Gastroesophageal sphincter (tissue), 4 donors: ENCODE measurements at regions not wholly inside any gene's neighbourhood (a gene's known extent, or its start where the extent isn't known, plus 50 kb on each side); places are given as distances from the start of the nearest gene placed in this dataset.

Experiments used
- ATAC-seq: fragments of 150-250 bp; one replicate; pipeline ENCODE4 v1.9.1; 2016; ENCODE audit warnings: mild to moderate bottlenecking, moderate library complexity
- H3K27ac ChIP-seq, 4 donors: fragments of 200-600 bp; sonication (generic) in 3 of 4; 1 replicate in 3 of 4; 2 replicates in 1 of 4; pipeline ENCODE4 v1.5.1; 2016 to 2019
- H3K27me3 ChIP-seq: fragments of 200-600 bp; sonication (generic); one replicate; pipeline ENCODE4 v1.5.1; 2019
- H3K36me3 ChIP-seq, 2 donors: fragments of 200-600 bp; sonication (generic); one replicate each; pipeline ENCODE4 v1.5.1; 2019; ENCODE audit warnings: control low read depth in 1 of 2
- H3K4me1 ChIP-seq, 3 donors: fragments of 200-600 bp; sonication (generic); 1 replicate in 2 of 3; 2 replicates in 1 of 3; pipeline ENCODE4 v1.5.1; 2016 to 2019; ENCODE audit warnings: control low read depth in 2 of 3
- H3K4me3 ChIP-seq, 2 donors: fragments of 200-600 bp; sonication (generic); one replicate each; pipeline ENCODE4 v1.5.1; 2019; ENCODE audit warnings: mild to moderate bottlenecking in 1 of 2, moderate library complexity in 1 of 2
- H3K9me3 ChIP-seq, 3 donors: fragments of 200-600 bp; sonication (generic); one replicate each; pipeline ENCODE4 v1.5.1; 2017 to 2019; ENCODE audit warnings: control low read depth in 2 of 3
- EP300 ChIP-seq: sonication (generic); formaldehyde crosslinking; IDR thresholded peaks from one replicate; pipeline ENCODE4 v1.6.1; 2017; ENCODE audit warnings: antibody characterized with exemption, mild to moderate bottlenecking
- POLR2A ChIP-seq, 2 donors: fragments of 450-650 bp; IDR thresholded peaks; one replicate each; pipeline ENCODE4 v1.6.1; 2017; ENCODE audit warnings: antibody characterized with exemption in 2 of 2, mild to moderate bottlenecking in 2 of 2, moderate library complexity in 1 of 2
- POLR2AphosphoS5 ChIP-seq: sonication (generic); formaldehyde crosslinking; IDR thresholded peaks from one replicate; pipeline ENCODE4 v1.6.1; 2017; ENCODE audit warnings: antibody characterized with exemption
- WGBS, 2 donors: methylation state at CpG; one replicate each; pipeline ENCODE4 v1.1.5; 2018; ENCODE audit warnings: low coverage in 1 of 2; 5-methylcytosine and 5-hydroxymethylcytosine counted together
- TF ChIP-seq, protein P1 (sequence below), 4 experiments: fragments of 200-600 bp in 2 of 4; fragments of 450-650 bp in 2 of 4; sonication (generic) in 1 of 4; IDR thresholded peaks; one replicate each; pipeline ENCODE4 v1.5.1; 2017 to 2019; ENCODE audit warnings: antibody characterized with exemption in 4 of 4, mild to moderate bottlenecking in 2 of 4, moderate library complexity in 2 of 4

DNA sequence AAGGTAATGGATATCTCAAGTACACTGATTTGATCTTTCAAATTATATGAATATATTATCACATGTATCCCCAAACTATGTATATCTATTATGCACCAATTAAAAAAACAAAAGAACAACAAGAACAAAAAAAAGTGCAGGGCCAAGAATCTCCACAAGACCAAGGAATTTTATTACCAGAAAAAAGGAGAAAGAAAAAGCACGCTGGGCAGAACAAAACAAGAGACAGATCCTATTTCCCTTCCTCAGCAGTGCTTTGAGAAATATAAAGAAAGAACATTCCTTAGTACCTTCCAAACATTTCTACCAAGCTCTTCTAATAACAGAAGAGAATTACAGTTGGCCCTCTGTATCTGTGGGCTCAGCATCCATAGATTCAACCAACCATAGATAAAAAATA is 144.7 kb upstream of the CREB1 start:
- no peaks in the 10 kb centered on the region for H3K4me1 ChIP-seq
- WGBS, 2 donors, result 62 to 100% methylated on average over 1 of the region's 1 CpG
- H3K36me3 ChIP-seq, result no peaks in the 10 kb centered on the region
- H3K9me3 ChIP-seq, result peaks cover 0 to 9% (median 0%) of the 10 kb centered on the region in 3 donors
- ATAC-seq, result no peak
- TF ChIP-seq POLR2A (IDR thresholded peaks at IDR 0.05), result no peak
- TF ChIP-seq, protein P1, sequence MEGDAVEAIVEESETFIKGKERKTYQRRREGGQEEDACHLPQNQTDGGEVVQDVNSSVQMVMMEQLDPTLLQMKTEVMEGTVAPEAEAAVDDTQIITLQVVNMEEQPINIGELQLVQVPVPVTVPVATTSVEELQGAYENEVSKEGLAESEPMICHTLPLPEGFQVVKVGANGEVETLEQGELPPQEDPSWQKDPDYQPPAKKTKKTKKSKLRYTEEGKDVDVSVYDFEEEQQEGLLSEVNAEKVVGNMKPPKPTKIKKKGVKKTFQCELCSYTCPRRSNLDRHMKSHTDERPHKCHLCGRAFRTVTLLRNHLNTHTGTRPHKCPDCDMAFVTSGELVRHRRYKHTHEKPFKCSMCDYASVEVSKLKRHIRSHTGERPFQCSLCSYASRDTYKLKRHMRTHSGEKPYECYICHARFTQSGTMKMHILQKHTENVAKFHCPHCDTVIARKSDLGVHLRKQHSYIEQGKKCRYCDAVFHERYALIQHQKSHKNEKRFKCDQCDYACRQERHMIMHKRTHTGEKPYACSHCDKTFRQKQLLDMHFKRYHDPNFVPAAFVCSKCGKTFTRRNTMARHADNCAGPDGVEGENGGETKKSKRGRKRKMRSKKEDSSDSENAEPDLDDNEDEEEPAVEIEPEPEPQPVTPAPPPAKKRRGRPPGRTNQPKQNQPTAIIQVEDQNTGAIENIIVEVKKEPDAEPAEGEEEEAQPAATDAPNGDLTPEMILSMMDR (IDR thresholded peaks at IDR 0.05), result no peak
- TF ChIP-seq POLR2AphosphoS5, result no peak
- TF ChIP-seq EP300, result no peak
- no peak overlapping the region for H3K27ac ChIP-seq
- H3K27me3 ChIP-seq, result no peaks in the 10 kb centered on the region
- H3K4me3 ChIP-seq, result no peak overlapping the region

DNA sequence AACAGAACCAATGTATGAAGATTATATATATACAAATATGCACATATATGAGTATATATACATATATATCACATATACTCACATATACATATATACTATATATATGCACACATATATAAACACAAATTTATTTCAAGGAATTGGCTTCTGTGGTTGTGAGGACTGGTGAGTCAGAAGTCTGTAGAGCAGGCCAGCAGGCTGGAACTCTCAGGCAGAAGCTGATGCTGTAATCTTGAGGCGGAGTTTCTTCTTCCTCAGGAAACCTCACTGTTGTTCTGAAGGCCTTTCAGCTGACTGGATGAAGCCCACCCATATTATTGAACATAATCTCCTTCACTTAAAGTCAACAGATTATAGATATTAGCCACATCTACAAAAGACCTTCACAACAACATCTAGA is 143.9 kb upstream of the CREB1 start:
- Histone ChIP-seq H3K4me3 (no peak overlapping the region), H3K36me3 (no peaks in the 10 kb centered on the region), H3K27me3 (no peaks in the 10 kb centered on the region), H3K27ac (no peak overlapping the region), H3K9me3 (peaks cover 0 to 9% (median 0%) of the 10 kb centered on the region in 3 donors), H3K4me1 (no peaks in the 10 kb centered on the region)
- no peak for ATAC-seq
- TF ChIP-seq EP300 (no peak), POLR2AphosphoS5 (no peak), POLR2A (IDR thresholded peaks at IDR 0.05) (no peak)
- TF ChIP-seq, protein P1 (IDR thresholded peaks at IDR 0.05), result no peak
- 85% methylated on average over 1 of the region's 1 CpG; no CpG with 5 or more reads in 1 of the 2 donors for WGBS, 2 donors

DNA sequence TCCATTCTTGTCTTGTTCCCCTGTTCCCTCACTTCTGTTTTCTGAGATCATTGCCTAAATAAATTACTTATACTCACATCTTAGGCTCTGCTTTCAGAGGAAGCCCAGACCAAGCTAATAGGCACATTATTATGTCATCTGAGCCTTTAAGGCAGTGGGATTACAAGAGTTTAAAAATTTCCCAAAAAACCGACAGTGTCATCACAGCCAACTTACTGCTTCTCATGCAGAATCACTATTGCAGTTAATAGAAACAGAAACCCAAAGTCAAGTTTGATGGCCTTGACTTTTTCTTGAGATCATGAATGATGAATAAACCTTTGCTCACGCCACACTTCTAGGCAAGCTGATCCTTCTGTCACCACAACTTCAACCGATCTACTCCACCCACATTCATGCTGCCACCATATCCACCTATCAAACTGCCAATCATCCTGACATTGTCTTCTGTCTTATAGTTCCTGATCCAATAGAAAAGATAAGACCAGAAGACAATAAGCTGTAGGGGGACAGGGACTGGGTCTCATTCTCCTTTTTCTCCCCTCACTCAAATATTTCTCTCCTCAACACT is 142.7 kb upstream of the CREB1 start:
- Histone ChIP-seq H3K27ac (no peak overlapping the region), H3K4me3 (no peak overlapping the region), H3K27me3 (no peaks in the 10 kb centered on the region), H3K36me3 (no peaks in the 10 kb centered on the region), H3K4me1 (no peaks in the 10 kb centered on the region), H3K9me3 (peaks cover 0 to 6% (median 0%) of the 10 kb centered on the region in 3 donors)
- 63 to 90% methylated on average over 3 of the region's 3 CpGs for WGBS, 2 donors
- TF ChIP-seq POLR2A (IDR thresholded peaks at IDR 0.05), result no peak
- ATAC-seq, result no peak

DNA sequence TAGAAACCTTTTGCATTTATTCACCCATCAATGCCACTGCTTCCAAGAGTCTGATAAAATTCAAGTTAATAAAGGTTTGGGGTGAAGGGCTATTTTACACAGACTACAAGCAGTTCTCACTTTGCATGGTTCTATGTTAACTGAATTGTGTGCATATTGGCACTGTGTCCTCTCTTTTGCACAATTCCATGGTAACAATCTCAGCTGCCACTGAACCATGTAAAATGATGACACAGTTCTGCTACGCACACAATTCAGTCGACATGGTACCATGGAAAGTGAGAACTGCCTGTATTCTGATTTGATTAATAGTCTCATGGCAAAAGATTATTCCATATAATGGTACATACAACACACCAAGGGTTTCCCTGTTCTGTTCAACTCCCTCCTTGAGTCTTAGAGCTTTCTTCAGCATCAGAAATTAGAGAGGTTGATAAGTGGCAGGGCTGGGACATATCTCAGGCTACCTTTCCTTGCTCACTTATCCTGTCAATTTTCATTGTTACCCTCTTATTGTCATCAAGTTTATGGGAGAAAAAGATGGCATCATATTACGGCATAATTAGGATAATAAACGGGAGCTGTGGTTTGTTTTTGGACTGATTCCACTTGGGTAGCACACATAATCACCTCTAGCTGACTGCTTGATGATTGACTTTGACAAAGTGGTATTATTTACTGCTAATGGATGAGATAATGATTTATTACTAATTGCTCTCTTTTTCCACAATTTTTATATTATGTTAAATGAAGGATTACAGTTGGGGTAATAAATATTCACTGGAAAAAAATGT is 139.3 kb upstream of the CREB1 start:
- Histone ChIP-seq H3K4me1 (no peaks in the 10 kb centered on the region), H3K27ac (no peak overlapping the region), H3K36me3 (no peaks in the 10 kb centered on the region), H3K4me3 (no peak overlapping the region), H3K9me3 (peaks cover 0 to 6% (median 0%) of the 10 kb centered on the region in 3 donors), H3K27me3 (no peaks in the 10 kb centered on the region)
- no peak for ATAC-seq
- WGBS, 2 donors, result 69 to 86% methylated on average over 3 to 4 of the region's 4 CpGs
- TF ChIP-seq EP300, result no peak
- TF ChIP-seq POLR2A (IDR thresholded peaks at IDR 0.05), result no peak
- TF ChIP-seq POLR2AphosphoS5, result no peak
- TF ChIP-seq, protein P1 (IDR thresholded peaks at IDR 0.05), result no peak

DNA sequence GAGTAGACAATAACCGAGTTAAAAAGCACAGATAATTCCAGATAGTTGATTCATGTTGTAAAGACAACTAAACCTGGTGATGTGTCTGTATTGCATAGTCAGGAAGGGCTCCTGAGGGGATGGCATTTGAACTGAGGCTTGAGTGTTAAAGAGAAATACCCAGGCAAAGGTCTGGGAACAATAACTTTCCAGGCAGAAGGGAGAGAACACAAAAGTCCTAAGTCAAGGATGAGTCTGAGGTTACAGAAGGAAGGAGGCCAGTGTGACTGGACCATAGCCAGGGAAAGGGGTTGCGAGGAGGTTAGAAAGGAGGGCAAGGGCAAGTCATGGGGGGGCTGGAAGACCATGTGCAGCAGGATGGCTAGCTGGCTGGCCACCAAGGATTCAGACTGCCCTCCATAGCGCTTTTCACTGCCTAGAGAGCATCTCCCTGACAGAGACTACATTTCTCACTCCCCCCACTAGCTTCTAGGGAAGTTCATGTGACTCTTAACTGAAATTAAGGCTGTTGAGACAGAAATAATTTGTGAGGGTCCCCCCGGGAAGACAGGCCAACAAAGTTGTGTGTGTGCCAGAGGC is 135.5 kb upstream of the CREB1 start:
- Histone ChIP-seq H3K27ac (no peak overlapping the region), H3K27me3 (no peaks in the 10 kb centered on the region), H3K4me3 (no peak overlapping the region), H3K36me3 (no peaks in the 10 kb centered on the region), H3K9me3 (peaks cover 0 to 7% (median 0%) of the 10 kb centered on the region in 3 donors), H3K4me1 (no peaks in the 10 kb centered on the region)
- TF ChIP-seq, protein P1 (IDR thresholded peaks at IDR 0.05), result no peak
- TF ChIP-seq POLR2A (IDR thresholded peaks at IDR 0.05), result no peak
- TF ChIP-seq POLR2AphosphoS5, result no peak
- TF ChIP-seq EP300, result no peak
- 53 to 57% methylated on average over 4 of the region's 4 CpGs for WGBS, 2 donors
- no peak for ATAC-seq
